Ovary (tissue), 3 donors: ENCODE measurements at regions not wholly inside any gene's neighbourhood (a gene's known extent, or its start where the extent isn't known, plus 50 kb on each side); places are given as distances from the start of the nearest gene placed in this dataset.

ENCODE experiments used
- CTCF ChIP-seq, 3 donors: fragments of 450-650 bp in 2 of 3; fragments of 200-600 bp in 1 of 3; IDR thresholded peaks; one replicate each; pipeline versions ENCODE4 v1.5.1 to v1.8.0; 2016 to 2022; ENCODE audit warnings: antibody characterized with exemption in 3 of 3, mild to moderate bottlenecking in 1 of 3
- POLR2A ChIP-seq: fragments of 450-650 bp; IDR thresholded peaks from one replicate; pipeline ENCODE4 v1.6.1; 2017; ENCODE audit warnings: antibody characterized with exemption, mild to moderate bottlenecking, moderate library complexity
- donor health status: DM: no; HTN: no; CAD: no.

- no peak for TF ChIP-seq POLR2A
- TF ChIP-seq CTCF (IDR thresholded peaks at IDR 0.05), result no peak
Observed at GRCh38 chr6:8736156-8736895, 301.0 kb upstream of the SLC35B3 start.
